CD14-positive monocyte (primary cell): ENCODE measurements at regions not wholly inside any gene's neighbourhood (a gene's known extent, or its start where the extent isn't known, plus 50 kb on each side); places are given as distances from the start of the nearest gene placed in this dataset.

ENCODE experiments used
- DNase-seq, 3 donors: peaks; one replicate each; pipeline ENCODE4 v3.0.0-alpha.2; 2011 to 2022
- H2AFZ ChIP-seq: 2 replicates; pipeline ENCODE4 v1.6.0; 2012; ENCODE audit warnings: mild to moderate bottlenecking, low read depth, low read length, inconsistent platforms; ENCODE audit not compliant: insufficient read depth, poor library complexity, severe bottlenecking
- H3K27ac ChIP-seq, 2 donors: 1 replicate in 1 of 2; 2 replicates in 1 of 2; pipeline ENCODE4 v1.5.1; 2012 to 2013; ENCODE audit warnings: low read length in 2 of 2, control low read depth in 1 of 2, inconsistent platforms in 1 of 2, low read depth in 1 of 2, mild to moderate bottlenecking in 1 of 2
- H3K27me3 ChIP-seq, 2 donors: one replicate each; pipeline versions ENCODE4 v1.6.0 to v1.6.1; 2011 to 2013; ENCODE audit warnings: low read length in 2 of 2; ENCODE audit not compliant: control insufficient read depth in 2 of 2, insufficient read depth in 2 of 2
- H3K36me3 ChIP-seq, 2 donors: replicated peaks in 1 of 2; 1 replicate in 1 of 2; 2 replicates in 1 of 2; pipeline versions ENCODE4 v1.5.1 to v1.6.1; 2012 to 2013; ENCODE audit warnings: low read length in 2 of 2, control low read depth in 1 of 2, inconsistent platforms in 1 of 2, mild to moderate bottlenecking in 1 of 2; ENCODE audit not compliant: insufficient read depth in 2 of 2, control insufficient read depth in 1 of 2
- H3K4me1 ChIP-seq, 2 donors: 1 replicate in 1 of 2; 2 replicates in 1 of 2; pipeline versions ENCODE4 v1.5.1 to v1.6.1; 2012 to 2013; ENCODE audit warnings: low read length in 2 of 2, control low read depth in 1 of 2, inconsistent platforms in 1 of 2, mild to moderate bottlenecking in 1 of 2, moderate library complexity in 1 of 2; ENCODE audit not compliant: insufficient read depth in 2 of 2, control insufficient read depth in 1 of 2
- H3K4me2 ChIP-seq: replicated peaks from 2 replicates; pipeline ENCODE3; 2012; ENCODE audit warnings: low read length, moderate library complexity, mild to moderate bottlenecking; ENCODE audit not compliant: poor library complexity, severe bottlenecking; ENCODE audit errors: extremely low read depth
- H3K4me3 ChIP-seq, 3 experiments: fragments of 200-600 bp in 1 of 3; sonication (generic) in 1 of 3; replicated peaks in 1 of 3; 1 replicate in 2 of 3; 2 replicates in 1 of 3; pipeline ENCODE4 v1.5.1; 2011 to 2013; ENCODE audit warnings: low read length in 3 of 3, mild to moderate bottlenecking in 3 of 3, control low read depth in 2 of 3, low read depth in 2 of 3, inconsistent platforms in 1 of 3, moderate library complexity in 1 of 3
- H3K79me2 ChIP-seq: 2 replicates; pipeline ENCODE4 v1.6.0; 2012; ENCODE audit warnings: mild to moderate bottlenecking, control low read depth, inconsistent platforms, low read length, moderate library complexity; ENCODE audit not compliant: insufficient read depth
- H3K9ac ChIP-seq: 2 replicates; pipeline ENCODE4 v1.6.0; 2017; ENCODE audit warnings: low read length, mild to moderate bottlenecking; ENCODE audit not compliant: insufficient read depth, poor library complexity, severe bottlenecking
- H3K9me3 ChIP-seq, 2 donors: replicated peaks in 1 of 2; 1 replicate in 1 of 2; 2 replicates in 1 of 2; pipeline versions ENCODE4 v1.5.1 to v1.6.1; 2012 to 2013; ENCODE audit warnings: low read length in 2 of 2, control low read depth in 1 of 2; ENCODE audit not compliant: control insufficient read depth in 1 of 2, insufficient read depth in 1 of 2
- H4K20me1 ChIP-seq: 2 replicates; pipeline ENCODE4 v1.6.0; 2012; ENCODE audit warnings: mild to moderate bottlenecking, low read length, control low read depth, moderate library complexity; ENCODE audit not compliant: insufficient read depth
- H3K27ac Mint-ChIP-seq, 7 donors: one replicate each; pipeline ENCODE4 v1.8.0; 2020; ENCODE audit warnings: mild to moderate bottlenecking in 7 of 7, mixed read lengths in 7 of 7, moderate library complexity in 6 of 7, inconsistent platforms in 2 of 7
- H3K27me3 Mint-ChIP-seq, 3 donors: one replicate each; pipeline ENCODE4 v1.8.0; 2021 to 2022; ENCODE audit warnings: low read depth in 3 of 3, mild to moderate bottlenecking in 3 of 3, mixed read lengths in 3 of 3, moderate library complexity in 3 of 3, inconsistent platforms in 1 of 3
- H3K36me3 Mint-ChIP-seq, 2 donors: one replicate each; pipeline ENCODE4 v1.8.0; 2020; ENCODE audit warnings: mixed read lengths in 2 of 2, inconsistent platforms in 1 of 2, mild to moderate bottlenecking in 1 of 2
- H3K4me1 Mint-ChIP-seq: one replicate; pipeline ENCODE4 v1.8.0; 2020; ENCODE audit warnings: mild to moderate bottlenecking, mixed read lengths
- H3K4me3 Mint-ChIP-seq, 2 donors: one replicate each; pipeline ENCODE4 v1.8.0; 2020; ENCODE audit warnings: mild to moderate bottlenecking in 2 of 2, mixed read lengths in 2 of 2, moderate library complexity in 1 of 2
- H3K9me3 Mint-ChIP-seq, 7 donors: one replicate each; pipeline ENCODE4 v1.8.0; 2020 to 2022; ENCODE audit warnings: mixed read lengths in 7 of 7, mild to moderate bottlenecking in 6 of 7, moderate library complexity in 6 of 7, inconsistent platforms in 2 of 7
- CTCF ChIP-seq: fragments of 200-600 bp; IDR thresholded peaks from one replicate; pipeline ENCODE4 v1.8.0; 2022; ENCODE audit warnings: antibody characterized with exemption, mild to moderate bottlenecking
- WGBS: methylation state at CpG from one replicate; pipeline ENCODE4 v1.1.5; 2013; ENCODE audit warnings: missing lambda C conversion rate; ENCODE audit not compliant: insufficient coverage; 5-methylcytosine and 5-hydroxymethylcytosine counted together
- intact Hi-C, 2 donors: fragments of 100-400 bp; cut with micrococcal nuclease; formaldehyde crosslinking; loops; one replicate each; pipeline versions ENCODE4 v1.15.0 to v1.15.1; 2023

- Histone ChIP-seq H3K27ac (no peak overlapping the region), H3K4me1 (no peaks in the 10 kb centered on the region), H3K27me3 (no peaks in the 10 kb centered on the region), H3K79me2 (no peaks in the 10 kb centered on the region), H3K9ac (no peak overlapping the region), H3K9me3 (no peaks in the 10 kb centered on the region), H3K36me3 (no peaks in the 10 kb centered on the region), H4K20me1 (no peaks in the 10 kb centered on the region), H2AFZ (no peak overlapping the region), H3K4me3 (no peak overlapping the region), H3K4me2 (no peak overlapping the region)
- no peak for DNase-seq
- no peaks in the 10 kb centered on the region for H3K36me3 Mint-ChIP-seq
- TF ChIP-seq CTCF, result no peak
- no peak overlapping the region for H3K27ac Mint-ChIP-seq
- WGBS, result 100% methylated on average over 1 of the region's 4 CpGs
- no peak overlapping the region for H3K4me3 Mint-ChIP-seq
- H3K9me3 Mint-ChIP-seq, result peaks cover 0 to 5% (median 0%) of the 10 kb centered on the region in 7 donors
- H3K27me3 Mint-ChIP-seq, result no peaks in the 10 kb centered on the region
- intact Hi-C loops, result no loop called here
- no peaks in the 10 kb centered on the region for H3K4me1 Mint-ChIP-seq
These were observed 162.9 kb downstream of the NHLRC3 start for GRCh38 chr13:39201180-39201579.

- Mint-ChIP-seq H3K9me3 (peaks cover 0 to 8% (median 2%) of the 10 kb centered on the region in 7 donors), H3K27me3 (no peaks in the 10 kb centered on the region), H3K4me1 (no peaks in the 10 kb centered on the region), H3K4me3 (no peak overlapping the region), H3K27ac (no peak overlapping the region), H3K36me3 (no peaks in the 10 kb centered on the region)
- Histone ChIP-seq H3K4me2 (no peak overlapping the region), H3K79me2 (no peaks in the 10 kb centered on the region), H3K9me3 (no peaks in the 10 kb centered on the region), H3K4me3 (no peak overlapping the region), H3K4me1 (no peaks in the 10 kb centered on the region), H3K9ac (no peak overlapping the region), H2AFZ (no peak overlapping the region), H3K27me3 (no peaks in the 10 kb centered on the region), H3K27ac (no peak overlapping the region), H4K20me1 (no peaks in the 10 kb centered on the region), H3K36me3 (no peaks in the 10 kb centered on the region)
- WGBS, result 100% methylated on average over 3 of the region's 7 CpGs
- no peak for TF ChIP-seq CTCF
- DNase-seq, result no peak
- intact Hi-C loops, result no loop called here
These were observed 164.5 kb downstream of the NHLRC3 start for GRCh38 chr13:39202746-39203145.
